OCI-LY7 (cell line): ENCODE measurements at regions not wholly inside any gene's neighbourhood (a gene's known extent, or its start where the extent isn't known, plus 50 kb on each side); places are given as distances from the start of the nearest gene placed in this dataset.

ENCODE experiments used
- EZH2phosphoT487 ChIP-seq: fragments of 200-600 bp; sonication (generic); IDR thresholded peaks from 2 replicates; pipeline ENCODE4 v1.6.1; 2018; ENCODE audit warnings: low read depth, borderline replicate concordance, mild to moderate bottlenecking, mixed run types, antibody characterized with exemption, low read length, moderate library complexity, mixed read lengths
- TF ChIP-seq, protein P1 (sequence below): fragments of 200-600 bp; sonication (generic); conservative IDR thresholded peaks from 2 replicates; pipeline ENCODE4 v1.5.1; 2014; ENCODE audit warnings: mild to moderate bottlenecking, antibody characterized with exemption, low read length, moderate library complexity, mixed read lengths

DNA sequence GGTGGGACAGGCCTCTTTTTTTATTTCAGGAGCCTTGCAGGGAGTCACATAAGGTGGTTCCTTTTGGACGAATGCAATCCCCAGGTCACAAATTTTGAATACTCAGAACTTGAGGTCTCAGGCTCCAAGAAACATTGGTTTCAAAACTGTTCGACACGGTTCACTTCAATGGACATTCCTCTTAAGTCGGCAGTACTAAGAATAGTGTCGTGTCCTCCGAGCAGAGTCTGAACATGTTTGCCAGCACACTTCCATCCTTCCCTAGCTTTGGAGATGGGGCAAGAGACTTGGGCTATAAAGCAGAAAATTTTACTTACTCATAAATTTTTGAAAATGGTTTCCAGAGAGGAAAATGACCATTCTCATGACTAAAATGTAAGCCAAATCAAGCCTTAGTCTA is 265.4 kb downstream of the THBS2 start:
- TF ChIP-seq, protein P1, sequence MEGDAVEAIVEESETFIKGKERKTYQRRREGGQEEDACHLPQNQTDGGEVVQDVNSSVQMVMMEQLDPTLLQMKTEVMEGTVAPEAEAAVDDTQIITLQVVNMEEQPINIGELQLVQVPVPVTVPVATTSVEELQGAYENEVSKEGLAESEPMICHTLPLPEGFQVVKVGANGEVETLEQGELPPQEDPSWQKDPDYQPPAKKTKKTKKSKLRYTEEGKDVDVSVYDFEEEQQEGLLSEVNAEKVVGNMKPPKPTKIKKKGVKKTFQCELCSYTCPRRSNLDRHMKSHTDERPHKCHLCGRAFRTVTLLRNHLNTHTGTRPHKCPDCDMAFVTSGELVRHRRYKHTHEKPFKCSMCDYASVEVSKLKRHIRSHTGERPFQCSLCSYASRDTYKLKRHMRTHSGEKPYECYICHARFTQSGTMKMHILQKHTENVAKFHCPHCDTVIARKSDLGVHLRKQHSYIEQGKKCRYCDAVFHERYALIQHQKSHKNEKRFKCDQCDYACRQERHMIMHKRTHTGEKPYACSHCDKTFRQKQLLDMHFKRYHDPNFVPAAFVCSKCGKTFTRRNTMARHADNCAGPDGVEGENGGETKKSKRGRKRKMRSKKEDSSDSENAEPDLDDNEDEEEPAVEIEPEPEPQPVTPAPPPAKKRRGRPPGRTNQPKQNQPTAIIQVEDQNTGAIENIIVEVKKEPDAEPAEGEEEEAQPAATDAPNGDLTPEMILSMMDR, result no peak
- TF ChIP-seq EZH2phosphoT487, result no peak
